GM19351 (cell line): ENCODE measurements at regions not wholly inside any gene's neighbourhood (a gene's known extent, or its start where the extent isn't known, plus 50 kb on each side); places are given as distances from the start of the nearest gene placed in this dataset.
"Not testable (repeated sequence)": the region's sequence is repeated elsewhere in the genome, so short reads cannot be mapped to it uniquely, and the experiment has no call there.

Source experiments
- ATAC-seq: cut with Tn5 transposase; IDR thresholded peaks from one replicate; pipeline ENCODE4 v1.9.1; 2021; ENCODE audit warnings: mild to moderate bottlenecking, moderate library complexity; ENCODE audit not compliant: unreplicated experiment

- no peak for ATAC-seq
Observed at GRCh38 chr7:156590212-156590611, 50.4 kb upstream of the RNF32 start.

GRCh38 chr7:156589808-156590207 lies 50.8 kb upstream of the RNF32 start:
- ATAC-seq, result no peak

- no peak for ATAC-seq
Observed at GRCh38 chr7:156585926-156586325, 54.6 kb upstream of the RNF32 start.

DNA sequence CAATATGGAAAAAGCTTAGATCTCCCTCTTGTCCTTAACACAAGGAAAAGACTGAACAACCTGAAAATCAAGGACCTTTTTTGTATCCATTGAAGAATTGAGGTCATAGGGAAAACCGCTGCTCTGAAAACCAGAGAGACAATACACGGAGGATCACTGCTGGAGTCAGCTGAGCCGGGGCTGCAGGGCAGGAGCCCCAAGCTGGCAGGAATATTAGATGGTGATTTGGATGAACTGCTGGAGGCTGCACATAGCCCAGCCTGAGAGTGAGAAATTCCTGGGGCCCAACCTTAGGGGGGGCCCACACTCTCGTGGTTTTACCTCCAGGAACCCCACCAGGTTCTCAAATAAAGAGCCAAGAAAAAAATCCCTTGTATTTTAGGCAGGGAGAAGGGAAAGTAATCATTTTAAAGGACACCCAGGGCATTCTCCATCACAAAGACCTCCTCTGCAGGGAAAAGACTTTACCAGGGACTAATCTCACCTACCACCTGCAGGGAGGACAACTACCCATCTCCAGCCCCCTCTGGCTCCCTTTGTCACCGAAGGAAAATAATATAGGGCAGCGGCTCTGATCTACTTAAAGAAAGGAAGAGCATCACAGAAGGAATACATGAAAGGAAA lies 55.4 kb upstream of the RNF32 start:
- no peak for ATAC-seq

DNA sequence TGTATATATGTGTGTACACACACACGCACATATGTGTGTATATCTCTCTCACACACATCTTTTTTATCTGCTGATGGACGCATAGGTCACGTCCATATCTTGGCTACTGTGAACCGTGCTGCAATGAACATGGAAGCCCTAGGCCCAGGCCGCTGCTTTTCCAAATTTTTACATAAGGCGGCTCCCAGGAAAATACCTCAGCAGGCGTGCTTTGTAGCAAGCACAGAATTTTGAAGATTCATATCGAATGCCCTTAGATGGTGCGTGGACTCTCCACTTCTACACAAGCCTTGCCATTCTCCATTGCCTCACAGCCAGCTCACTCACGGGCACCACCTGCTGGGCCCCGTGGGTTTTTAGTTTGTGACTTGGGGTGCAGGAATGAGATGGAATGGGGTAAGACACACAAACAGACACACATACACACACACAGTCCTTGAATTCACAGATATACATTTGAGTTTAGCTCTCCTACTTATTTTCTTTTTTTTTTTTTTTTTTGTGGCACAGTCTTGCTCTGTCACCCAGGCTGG lies 57.9 kb upstream of the RNF32 start:
- ATAC-seq, result no peak

DNA sequence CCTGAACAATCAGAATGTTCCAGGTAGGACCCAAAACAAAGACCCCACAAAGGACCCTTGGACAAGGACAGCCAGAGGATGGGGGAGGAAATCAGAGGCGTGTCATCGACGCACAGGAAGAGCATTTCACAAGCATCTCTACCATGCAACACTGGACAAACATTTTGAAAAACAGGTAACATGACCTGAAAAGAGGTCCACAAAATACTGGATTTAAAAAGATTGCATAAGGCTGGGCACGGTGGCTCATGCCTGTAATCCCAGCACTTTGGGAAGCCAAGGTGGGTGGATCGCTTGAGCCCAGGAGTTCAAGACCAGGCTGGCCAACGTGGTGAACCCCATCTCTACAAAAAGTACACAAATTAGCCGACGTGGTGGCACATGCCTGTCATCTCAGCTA lies 60.5 kb upstream of the RNF32 start:
- no peak for ATAC-seq

- ATAC-seq, result no peak
Observed at GRCh38 chr7:156579566-156579965, 61.0 kb upstream of the RNF32 start.

GRCh38 chr7:156578978-156579430 lies 61.6 kb upstream of the RNF32 start:
- ATAC-seq, result no peak

DNA sequence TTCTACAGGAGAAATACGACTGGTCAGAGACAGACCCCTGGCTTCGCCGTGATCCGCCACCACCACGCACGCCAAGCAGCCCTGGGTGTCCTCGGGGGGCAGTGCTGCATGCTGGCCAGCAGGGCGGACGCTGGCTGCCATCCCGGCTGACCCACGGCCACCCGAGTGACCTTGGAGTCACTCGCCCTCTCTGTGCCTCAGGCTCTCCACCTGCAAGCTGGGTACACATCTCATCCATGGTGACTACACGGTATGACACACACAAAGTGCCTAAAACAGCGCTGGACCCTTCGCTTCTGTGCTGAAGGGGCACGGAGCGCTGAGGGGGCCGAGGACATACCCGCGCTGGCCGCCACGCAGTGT lies 62.0 kb upstream of the RNF32 start:
- no peak for ATAC-seq

- ATAC-seq, result no peak
Observed at GRCh38 chr7:156577645-156578577, 62.7 kb upstream of the RNF32 start.

GRCh38 chr7:156576216-156577058 lies 64.1 kb upstream of the RNF32 start:
- ATAC-seq, result no peak

DNA sequence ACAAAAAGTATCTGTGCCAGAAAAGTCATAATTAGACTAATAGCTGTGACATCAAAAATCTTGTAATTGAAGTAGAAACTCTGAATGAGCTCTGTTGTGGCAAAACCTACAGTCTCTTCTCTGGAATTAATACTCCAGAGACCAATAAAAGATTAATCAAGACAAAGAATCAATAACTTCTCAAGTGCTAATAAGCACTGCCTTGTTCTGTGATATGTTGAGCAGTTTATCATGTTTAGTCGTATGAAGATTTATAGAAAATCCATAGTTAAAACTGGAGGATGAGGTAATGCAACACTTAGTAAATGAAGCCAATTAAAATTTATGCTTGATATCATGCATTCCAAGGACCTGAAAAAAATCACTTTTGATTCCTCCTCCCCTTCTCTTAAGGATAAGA lies 72.3 kb upstream of the RNF32 start:
- no peak for ATAC-seq

DNA sequence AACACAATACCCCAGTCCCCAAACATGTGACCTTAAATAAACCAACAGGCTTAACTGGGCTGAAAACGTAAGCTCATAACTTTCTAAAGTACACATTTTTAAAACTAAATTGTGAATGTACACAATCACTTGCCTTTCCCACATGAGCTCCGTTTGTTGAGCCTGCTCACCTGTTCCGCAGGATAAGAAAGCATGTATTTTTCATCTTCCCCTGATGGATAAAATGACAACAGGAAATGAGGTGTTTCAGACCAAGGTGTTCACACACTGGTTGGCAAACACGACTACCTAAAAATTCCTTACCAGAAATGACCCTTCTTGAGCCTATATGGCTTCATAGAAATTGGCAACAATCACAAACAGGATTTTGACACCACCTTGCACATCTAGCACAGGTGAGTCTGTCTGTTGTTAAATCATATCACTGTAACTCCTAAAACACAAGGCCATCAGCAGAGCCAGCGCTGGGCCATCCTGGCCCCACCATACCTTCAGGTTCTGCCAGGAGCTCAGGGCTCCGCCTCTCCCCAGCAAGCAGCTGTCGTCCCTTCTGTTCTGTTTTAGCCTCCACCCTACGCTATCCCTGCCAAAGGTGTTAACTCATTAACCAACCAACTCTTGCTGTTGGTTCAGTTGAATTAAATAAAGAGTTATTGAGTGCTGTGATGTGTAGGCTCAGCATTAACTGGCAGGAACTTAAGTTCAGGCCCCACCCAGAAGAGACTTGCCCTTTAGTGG lies 73.6 kb upstream of the RNF32 start:
- no peak for ATAC-seq

DNA sequence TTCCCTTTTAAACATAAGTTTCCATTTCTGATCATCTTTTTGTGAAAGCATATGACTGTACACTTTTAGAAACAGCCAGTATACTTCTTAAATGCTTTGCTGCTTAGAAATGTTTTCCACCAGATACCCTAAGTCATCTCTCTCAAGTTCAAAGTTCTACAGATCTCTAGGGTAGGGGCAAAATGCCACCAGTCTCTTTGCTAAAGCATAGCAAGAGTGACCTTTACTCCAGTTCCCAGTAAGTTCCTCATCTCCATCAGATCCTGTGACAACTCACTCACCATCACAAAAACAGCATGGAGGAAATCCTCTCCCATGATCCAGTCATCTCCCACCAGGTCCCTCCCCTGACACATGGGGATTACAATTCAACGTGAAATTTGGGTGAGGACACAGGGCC lies 75.6 kb upstream of the RNF32 start:
- ATAC-seq, result not testable (repeated sequence)

DNA sequence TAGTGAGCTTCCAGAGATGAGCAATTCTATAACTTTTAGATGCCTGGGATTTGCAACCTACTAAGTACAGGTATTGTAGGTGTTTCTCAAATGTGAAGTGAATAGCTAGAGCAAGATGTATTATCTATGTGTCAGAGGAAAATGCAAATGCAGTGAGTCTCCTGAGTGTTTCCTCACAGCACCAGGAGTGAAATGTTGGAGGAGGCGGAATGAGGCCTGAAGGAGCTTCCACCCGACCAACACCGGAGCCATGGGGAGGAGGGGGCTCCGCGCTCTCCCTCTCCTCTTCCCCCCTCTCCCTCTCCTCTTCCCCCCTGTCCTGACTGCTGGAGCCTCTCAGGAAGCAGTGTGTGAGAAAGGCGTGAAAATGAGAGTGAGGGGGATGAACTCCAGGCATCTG lies 79.9 kb upstream of the RNF32 start:
- no peak for ATAC-seq

GRCh38 chr7:156560075-156560474 lies 80.5 kb upstream of the RNF32 start:
- no peak for ATAC-seq

DNA sequence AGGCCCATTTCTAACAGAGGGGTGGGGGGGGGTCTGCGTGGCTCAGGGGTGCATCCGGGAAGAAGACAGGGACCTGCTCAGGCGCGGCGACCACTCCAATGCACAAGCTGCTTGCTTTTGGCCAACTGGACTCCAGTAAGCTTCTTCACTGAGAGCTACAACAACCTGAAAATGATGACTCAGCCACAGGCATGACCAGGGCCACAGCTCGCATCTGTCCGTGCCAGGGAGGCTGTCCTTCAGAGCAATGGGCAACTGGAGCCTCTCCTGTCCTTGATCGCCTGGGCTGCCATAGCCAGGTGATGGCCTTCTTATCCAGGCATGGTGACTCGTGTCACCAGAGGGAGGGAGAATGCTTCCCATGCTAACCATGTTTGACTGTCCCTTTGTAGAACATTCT lies 81.6 kb upstream of the RNF32 start:
- no peak for ATAC-seq

DNA sequence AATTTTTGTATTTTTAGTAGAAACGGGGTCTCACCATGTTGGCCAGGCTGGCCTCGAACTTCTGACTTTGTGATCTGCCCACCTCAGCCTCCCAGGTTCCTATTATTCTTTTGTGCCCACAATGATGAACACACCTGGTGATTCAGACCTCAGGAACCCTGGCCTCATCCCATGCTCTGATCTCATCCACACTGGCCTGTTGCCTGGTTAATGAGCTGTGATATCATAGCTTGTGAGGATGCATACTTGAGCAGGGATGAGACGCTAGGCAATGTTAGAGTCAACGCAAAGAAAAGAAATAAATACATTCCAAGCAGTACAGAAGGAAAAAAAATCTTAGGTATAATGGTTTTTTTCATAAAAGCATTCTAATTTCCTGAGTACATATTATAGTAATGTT lies 82.4 kb upstream of the RNF32 start:
- ATAC-seq, result no peak

DNA sequence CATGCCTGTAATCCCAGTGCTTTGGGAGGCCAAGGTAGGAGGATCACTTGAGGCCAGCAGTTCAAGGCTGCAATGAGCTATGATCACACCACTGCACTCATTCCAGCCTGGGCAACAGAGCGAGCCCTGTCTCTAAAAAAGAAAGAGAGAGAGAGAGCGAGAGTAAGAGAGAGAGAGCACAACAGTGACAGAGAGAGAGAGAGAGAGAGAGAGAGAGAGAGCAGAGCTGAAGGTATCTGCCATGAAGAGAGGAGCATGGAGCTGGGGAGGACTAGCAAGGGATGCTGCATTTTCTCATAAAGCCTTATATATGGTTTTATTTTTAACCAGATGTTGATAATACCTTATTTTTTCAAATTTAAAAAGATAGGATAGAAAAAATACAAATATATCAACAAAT lies 84.5 kb upstream of the RNF32 start:
- ATAC-seq, result no peak

DNA sequence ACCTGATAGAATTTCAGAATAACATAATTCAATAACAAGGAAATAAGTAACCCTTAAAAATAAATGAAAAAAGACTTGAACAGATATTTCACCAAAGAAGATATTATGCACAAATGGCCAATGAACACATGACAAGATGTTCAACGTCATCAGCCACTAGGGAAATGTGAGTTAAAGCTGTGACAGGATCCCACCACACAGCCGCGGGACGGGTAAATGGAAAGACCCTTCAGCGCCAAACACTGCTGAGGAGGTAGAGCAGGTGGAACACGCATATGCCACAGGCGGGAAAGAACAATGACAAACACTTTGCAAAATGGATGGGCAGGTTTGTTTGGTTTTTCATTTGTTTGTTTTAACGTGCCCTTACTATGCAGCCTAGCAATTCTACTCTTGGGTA lies 86.1 kb upstream of the RNF32 start:
- ATAC-seq, result no peak

GRCh38 chr7:156549636-156550035 lies 90.9 kb upstream of the RNF32 start:
- no peak for ATAC-seq
